ENCODE measurements at regions not wholly inside any gene's neighbourhood (a gene's known extent, or its start where the extent isn't known, plus 50 kb on each side); places are given as distances from the start of the nearest gene placed in this dataset.

DNA sequence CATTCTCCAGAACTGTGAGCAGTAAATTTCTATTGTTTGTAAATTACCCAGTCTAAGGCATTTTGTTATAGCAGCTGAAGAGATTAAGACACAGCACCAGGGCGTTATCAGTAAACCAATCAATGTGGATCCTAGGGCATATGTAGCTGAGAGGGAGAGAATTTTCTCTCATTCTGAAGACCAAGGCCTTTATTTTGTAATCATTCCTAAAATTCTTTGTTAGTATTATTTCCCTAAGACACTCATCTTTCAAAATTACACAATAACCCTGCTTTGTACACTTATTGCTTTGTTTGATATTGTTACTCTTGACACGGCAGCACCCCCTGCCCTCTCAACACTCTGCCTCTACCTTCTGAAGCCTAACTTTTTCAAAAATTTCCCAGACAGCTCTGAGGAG, 419.1 kb downstream of the SLC4A3 start (continued):
- TF ChIP-seq, protein P1, sequence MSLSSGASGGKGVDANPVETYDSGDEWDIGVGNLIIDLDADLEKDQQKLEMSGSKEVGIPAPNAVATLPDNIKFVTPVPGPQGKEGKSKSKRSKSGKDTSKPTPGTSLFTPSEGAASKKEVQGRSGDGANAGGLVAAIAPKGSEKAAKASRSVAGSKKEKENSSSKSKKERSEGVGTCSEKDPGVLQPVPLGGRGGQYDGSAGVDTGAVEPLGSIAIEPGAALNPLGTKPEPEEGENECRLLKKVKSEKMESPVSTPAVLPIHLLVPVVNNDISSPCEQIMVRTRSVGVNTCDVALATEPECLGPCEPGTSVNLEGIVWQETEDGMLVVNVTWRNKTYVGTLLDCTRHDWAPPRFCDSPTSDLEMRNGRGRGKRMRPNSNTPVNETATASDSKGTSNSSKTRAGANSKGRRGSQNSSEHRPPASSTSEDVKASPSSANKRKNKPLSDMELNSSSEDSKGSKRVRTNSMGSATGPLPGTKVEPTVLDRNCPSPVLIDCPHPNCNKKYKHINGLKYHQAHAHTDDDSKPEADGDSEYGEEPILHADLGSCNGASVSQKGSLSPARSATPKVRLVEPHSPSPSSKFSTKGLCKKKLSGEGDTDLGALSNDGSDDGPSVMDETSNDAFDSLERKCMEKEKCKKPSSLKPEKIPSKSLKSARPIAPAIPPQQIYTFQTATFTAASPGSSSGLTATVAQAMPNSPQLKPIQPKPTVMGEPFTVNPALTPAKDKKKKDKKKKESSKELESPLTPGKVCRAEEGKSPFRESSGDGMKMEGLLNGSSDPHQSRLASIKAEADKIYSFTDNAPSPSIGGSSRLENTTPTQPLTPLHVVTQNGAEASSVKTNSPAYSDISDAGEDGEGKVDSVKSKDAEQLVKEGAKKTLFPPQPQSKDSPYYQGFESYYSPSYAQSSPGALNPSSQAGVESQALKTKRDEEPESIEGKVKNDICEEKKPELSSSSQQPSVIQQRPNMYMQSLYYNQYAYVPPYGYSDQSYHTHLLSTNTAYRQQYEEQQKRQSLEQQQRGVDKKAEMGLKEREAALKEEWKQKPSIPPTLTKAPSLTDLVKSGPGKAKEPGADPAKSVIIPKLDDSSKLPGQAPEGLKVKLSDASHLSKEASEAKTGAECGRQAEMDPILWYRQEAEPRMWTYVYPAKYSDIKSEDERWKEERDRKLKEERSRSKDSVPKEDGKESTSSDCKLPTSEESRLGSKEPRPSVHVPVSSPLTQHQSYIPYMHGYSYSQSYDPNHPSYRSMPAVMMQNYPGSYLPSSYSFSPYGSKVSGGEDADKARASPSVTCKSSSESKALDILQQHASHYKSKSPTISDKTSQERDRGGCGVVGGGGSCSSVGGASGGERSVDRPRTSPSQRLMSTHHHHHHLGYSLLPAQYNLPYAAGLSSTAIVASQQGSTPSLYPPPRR (CRISPR knock-in tag; IDR thresholded peaks at IDR 0.05; ENCODE audit: borderline replicate concordance): no peak
- no peak for TF ChIP-seq HNRNPUL1 (IDR thresholded peaks at IDR 0.05; ENCODE audit: low read length)
- TF ChIP-seq, protein P2, sequence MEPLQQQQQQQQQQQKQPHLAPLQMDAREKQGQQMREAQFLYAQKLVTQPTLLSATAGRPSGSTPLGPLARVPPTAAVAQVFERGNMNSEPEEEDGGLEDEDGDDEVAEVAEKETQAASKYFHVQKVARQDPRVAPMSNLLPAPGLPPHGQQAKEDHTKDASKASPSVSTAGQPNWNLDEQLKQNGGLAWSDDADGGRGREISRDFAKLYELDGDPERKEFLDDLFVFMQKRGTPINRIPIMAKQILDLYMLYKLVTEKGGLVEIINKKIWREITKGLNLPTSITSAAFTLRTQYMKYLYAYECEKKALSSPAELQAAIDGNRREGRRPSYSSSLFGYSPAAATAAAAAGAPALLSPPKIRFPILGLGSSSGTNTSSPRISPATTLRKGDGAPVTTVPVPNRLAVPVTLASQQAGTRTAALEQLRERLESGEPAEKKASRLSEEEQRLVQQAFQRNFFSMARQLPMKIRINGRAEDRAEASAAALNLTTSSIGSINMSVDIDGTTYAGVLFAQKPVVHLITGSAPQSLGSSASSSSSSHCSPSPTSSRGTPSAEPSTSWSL (CRISPR knock-in tag; IDR thresholded peaks at IDR 0.05; ENCODE audit: borderline replicate concordance): no peak
- TF ChIP-seq ZFP30 (CRISPR knock-in tag; IDR thresholded peaks at IDR 0.05; ENCODE audit: borderline replicate concordance): no peak

DNA sequence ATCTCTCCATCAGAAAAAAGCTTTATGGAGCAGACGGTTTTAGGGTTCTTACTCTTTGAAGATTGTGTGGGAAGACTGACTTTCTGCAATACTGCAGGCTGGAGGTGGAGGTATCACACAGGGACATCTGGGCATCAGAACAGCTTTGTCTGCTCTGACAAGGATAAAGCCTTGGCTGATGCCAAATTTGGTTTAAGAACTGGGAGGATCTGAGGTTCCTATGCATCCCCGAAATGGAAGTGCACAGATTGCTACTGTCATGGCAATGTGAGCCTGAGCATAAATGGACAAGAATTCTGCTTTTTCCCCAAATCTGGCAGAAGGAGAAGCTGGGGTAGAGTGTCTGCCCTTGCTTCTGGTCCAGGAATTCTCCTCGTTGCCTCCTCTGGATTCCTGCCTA, 424.3 kb downstream of the SLC4A3 start:
- FAIRE-seq (no peak), ATAC-seq (no peak), DNase-seq (ENCODE audit: extremely low read depth in 1 of 4, low spot score in 3 of 4) (no peak)
- no peak overlapping the region for H3K27ac ChIP-seq (ENCODE audit: extremely low read depth, low read depth, low read length)
- no peak overlapping the region for H2AFZ ChIP-seq (ENCODE audit: low read depth, low read length)
- CTCF ChIA-PET (ENCODE audit: low intra/inter-chr PET ratio): no interaction called here
- H3K9ac ChIP-seq (ENCODE audit: insufficient read depth in 1 of 2, low read depth in 2 of 2, low read length in 2 of 2): no peak overlapping the region
- no TSS peak for BruUV-seq (replicated peaks)
- H4K20me1 ChIP-seq (replicated peaks; ENCODE audit: control insufficient read depth, insufficient read depth, low read length): no peaks in the 10 kb centered on the region
- H3K9me3 ChIP-seq (replicated peaks; ENCODE audit: control insufficient read depth, insufficient read depth, low read depth, low read length): no peaks in the 10 kb centered on the region
- WGBS (ENCODE audit: insufficient coverage, low coverage, missing lambda C conversion rate): 0% methylated on average over 3 of the region's 3 CpGs
- no peaks in the 10 kb centered on the region for H3K4me1 ChIP-seq (replicated peaks in 1 of 2; ENCODE audit: control insufficient read depth in 2 of 2, insufficient read depth in 2 of 2, low read length in 2 of 2)
- no peaks in the 10 kb centered on the region for H3K36me3 ChIP-seq (ENCODE audit: control insufficient read depth, insufficient read depth, low read length)
- H3K4me2 ChIP-seq (ENCODE audit: insufficient read depth, low read length): no peak overlapping the region
- no peaks in the 10 kb centered on the region for H3K79me2 ChIP-seq (ENCODE audit: control insufficient read depth, insufficient read depth, low read length)
- H3K4me3 ChIP-seq: no peak overlapping the region
- in situ Hi-C loops (cut with MboI) (no loop called here), intact Hi-C loops (cut with micrococcal nuclease) (no loop called here)
- POLR2A ChIA-PET: no interaction called here
- H3K27me3 ChIP-seq (ENCODE audit: control insufficient read depth in 2 of 2, insufficient read depth in 2 of 2, low read length in 2 of 2): no peaks in the 10 kb centered on the region
- H3K9me1 ChIP-seq (ENCODE audit: control insufficient read depth, insufficient read depth, low read length): no peaks in the 10 kb centered on the region
- TF ChIP-seq TRIM24 (IDR thresholded peaks at IDR 0.05): no peak
- TF ChIP-seq C11orf30 (IDR thresholded peaks at IDR 0.05; ENCODE audit: low read depth): no peak
- TF ChIP-seq, protein P3, sequence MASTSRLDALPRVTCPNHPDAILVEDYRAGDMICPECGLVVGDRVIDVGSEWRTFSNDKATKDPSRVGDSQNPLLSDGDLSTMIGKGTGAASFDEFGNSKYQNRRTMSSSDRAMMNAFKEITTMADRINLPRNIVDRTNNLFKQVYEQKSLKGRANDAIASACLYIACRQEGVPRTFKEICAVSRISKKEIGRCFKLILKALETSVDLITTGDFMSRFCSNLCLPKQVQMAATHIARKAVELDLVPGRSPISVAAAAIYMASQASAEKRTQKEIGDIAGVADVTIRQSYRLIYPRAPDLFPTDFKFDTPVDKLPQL (IDR thresholded peaks at IDR 0.05; ENCODE audit: extremely low read depth, insufficient read length): no peak
- TF ChIP-seq MCM2 (IDR thresholded peaks at IDR 0.05; ENCODE audit: low read depth): no peak
- TF ChIP-seq, protein P4, sequence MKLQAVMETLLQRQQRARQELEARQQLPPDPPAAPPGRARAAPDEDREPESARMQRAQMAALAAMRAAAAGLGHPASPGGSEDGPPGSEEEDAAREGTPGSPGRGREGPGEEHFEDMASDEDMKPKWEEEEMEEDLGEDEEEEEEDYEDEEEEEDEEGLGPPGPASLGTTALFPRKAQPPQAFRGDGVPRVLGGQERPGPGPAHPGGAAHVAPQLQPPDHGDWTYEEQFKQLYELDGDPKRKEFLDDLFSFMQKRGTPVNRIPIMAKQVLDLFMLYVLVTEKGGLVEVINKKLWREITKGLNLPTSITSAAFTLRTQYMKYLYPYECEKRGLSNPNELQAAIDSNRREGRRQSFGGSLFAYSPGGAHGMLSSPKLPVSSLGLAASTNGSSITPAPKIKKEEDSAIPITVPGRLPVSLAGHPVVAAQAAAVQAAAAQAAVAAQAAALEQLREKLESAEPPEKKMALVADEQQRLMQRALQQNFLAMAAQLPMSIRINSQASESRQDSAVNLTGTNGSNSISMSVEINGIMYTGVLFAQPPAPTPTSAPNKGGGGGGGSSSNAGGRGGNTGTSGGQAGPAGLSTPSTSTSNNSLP (IDR thresholded peaks at IDR 0.05; ENCODE audit: borderline replicate concordance, low read depth, low read length): no peak
- no peak for TF ChIP-seq RAD51 (IDR thresholded peaks at IDR 0.05; ENCODE audit: borderline replicate concordance, low read depth)

Data from K562 (cell line).